COLO829 (cell line): ENCODE measurements at regions not wholly inside any gene's neighbourhood (a gene's known extent, or its start where the extent isn't known, plus 50 kb on each side); places are given as distances from the start of the nearest gene placed in this dataset.
A peak's percentile ranks its signal among the peaks of the same experiment; 100 is the strongest.
"Not testable (repeated sequence)": the region's sequence is repeated elsewhere in the genome, so short reads cannot be mapped to it uniquely, and the experiment has no call there.

Experiments used
- DNase-seq: peaks from one replicate; pipeline ENCODE4 v3.0.0; 2012; ENCODE audit warnings: low spot score

GRCh38 chr3:160098261-160098908, 109.8 kb downstream of the IL12A start:
- DNase-seq = no peak

- no peak for DNase-seq
These were observed 110.4 kb downstream of the IL12A start for GRCh38 chr3:160098926-160099626.

- no peak for DNase-seq
These were observed 111.2 kb downstream of the IL12A start for GRCh38 chr3:160099834-160100233.

- no peak for DNase-seq
These were observed 112.0 kb downstream of the IL12A start for GRCh38 chr3:160100610-160101009.

- not testable (repeated sequence) for DNase-seq
These were observed 113.4 kb downstream of the IL12A start for GRCh38 chr3:160102001-160102400.

- DNase-seq = no peak
These were observed 114.8 kb downstream of the IL12A start for GRCh38 chr3:160103397-160103796.

- DNase-seq = no peak
These were observed 117.4 kb downstream of the IL12A start for GRCh38 chr3:160105907-160106584.

GRCh38 chr3:160106905-160107861, 118.0 kb upstream of the C3orf80 start:
- no peak for DNase-seq

GRCh38 chr3:160108362-160108761, 116.9 kb upstream of the C3orf80 start:
- no peak for DNase-seq

- no peak for DNase-seq
These were observed 112.7 kb upstream of the C3orf80 start for GRCh38 chr3:160112481-160112880.

GRCh38 chr3:160112996-160113395, 112.2 kb upstream of the C3orf80 start:
- DNase-seq = no peak

- no peak for DNase-seq
These were observed 110.7 kb upstream of the C3orf80 start for GRCh38 chr3:160114355-160114995.

- DNase-seq = no peak
These were observed 109.8 kb upstream of the C3orf80 start for GRCh38 chr3:160115387-160115786.

GRCh38 chr3:160124224-160124623, 101.0 kb upstream of the C3orf80 start:
- no peak for DNase-seq

GRCh38 chr3:160125258-160125657, 100.0 kb upstream of the C3orf80 start:
- no peak for DNase-seq

- no peak for DNase-seq
These were observed 99.2 kb upstream of the C3orf80 start for GRCh38 chr3:160126051-160126450.

GRCh38 chr3:160126761-160127160, 98.5 kb upstream of the C3orf80 start:
- DNase-seq = no peak

- DNase-seq = no peak
These were observed 97.9 kb upstream of the C3orf80 start for GRCh38 chr3:160127308-160127707.

GRCh38 chr3:160128056-160128455, 97.2 kb upstream of the C3orf80 start:
- DNase-seq = no peak

GRCh38 chr3:160129459-160130061, 95.7 kb upstream of the C3orf80 start:
- peak; percentile 96 for DNase-seq

GRCh38 chr3:160130071-160130470, 95.2 kb upstream of the C3orf80 start:
- DNase-seq = no peak
